Memory B cell (primary cell): ENCODE measurements at regions not wholly inside any gene's neighbourhood (a gene's known extent, or its start where the extent isn't known, plus 50 kb on each side); places are given as distances from the start of the nearest gene placed in this dataset.
"Not testable (repeated sequence)": the region's sequence is repeated elsewhere in the genome, so short reads cannot be mapped to it uniquely, and the experiment has no call there.

Experiments used
- ATAC-seq: fragments of 150-1000 bp; cut with Tn5 transposase; 2 replicates; pipeline ENCODE4 v1.10.0; 2021; ENCODE audit warnings: low read depth, mild to moderate bottlenecking, moderate library complexity
- DNase-seq, 2 donors: peaks; one replicate each; pipeline ENCODE4 v3.0.0; 2022; ENCODE audit warnings: low spot score in 2 of 2
- H3K27ac Mint-ChIP-seq: one replicate; pipeline ENCODE4 v1.8.0; 2022; ENCODE audit warnings: mild to moderate bottlenecking, moderate library complexity, mixed read lengths
- H3K27me3 Mint-ChIP-seq: one replicate; pipeline ENCODE4 v1.8.0; 2022; ENCODE audit warnings: mixed read lengths
- H3K36me3 Mint-ChIP-seq: one replicate; pipeline ENCODE4 v1.8.0; 2022; ENCODE audit warnings: mild to moderate bottlenecking, mixed read lengths
- H3K4me1 Mint-ChIP-seq: one replicate; pipeline ENCODE4 v1.8.0; 2022; ENCODE audit warnings: mixed read lengths
- H3K4me3 Mint-ChIP-seq: one replicate; pipeline ENCODE4 v1.8.0; 2022; ENCODE audit warnings: mild to moderate bottlenecking, moderate library complexity, mixed read lengths
- H3K9me3 Mint-ChIP-seq: one replicate; pipeline ENCODE4 v1.8.0; 2022; ENCODE audit warnings: mixed read lengths

DNA sequence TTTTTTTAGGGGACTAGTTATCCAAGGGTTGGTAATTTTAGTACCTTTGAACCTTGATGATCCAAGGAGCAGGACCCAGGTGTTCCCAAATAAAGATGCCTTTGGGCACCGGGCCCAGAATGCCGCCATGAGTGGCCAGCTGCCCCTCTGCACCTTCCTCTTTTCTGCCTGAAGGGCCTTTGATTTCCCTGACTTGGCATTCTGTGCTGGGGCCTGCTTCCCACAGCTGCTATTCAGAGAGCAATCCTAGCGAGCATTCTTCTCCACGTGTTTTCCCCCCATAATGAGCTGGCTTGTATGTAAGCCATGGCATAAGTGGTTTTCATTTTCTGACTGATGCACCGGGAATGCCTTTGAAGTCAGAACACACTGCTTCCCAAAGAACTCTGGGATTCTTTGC, 77.6 kb upstream of the FAM72C start:
- H3K4me1 Mint-ChIP-seq, H3K9me3 Mint-ChIP-seq, H3K4me3 Mint-ChIP-seq, DNase-seq, H3K27me3 Mint-ChIP-seq, H3K36me3 Mint-ChIP-seq, H3K27ac Mint-ChIP-seq, ATAC-seq: not testable (repeated sequence)

GRCh38 chr1:144046645-144047044, 74.9 kb upstream of the FAM72C start:
- H3K4me3 Mint-ChIP-seq, H3K27me3 Mint-ChIP-seq, H3K9me3 Mint-ChIP-seq, DNase-seq, ATAC-seq, H3K27ac Mint-ChIP-seq, H3K4me1 Mint-ChIP-seq, H3K36me3 Mint-ChIP-seq: not testable (repeated sequence)

DNA sequence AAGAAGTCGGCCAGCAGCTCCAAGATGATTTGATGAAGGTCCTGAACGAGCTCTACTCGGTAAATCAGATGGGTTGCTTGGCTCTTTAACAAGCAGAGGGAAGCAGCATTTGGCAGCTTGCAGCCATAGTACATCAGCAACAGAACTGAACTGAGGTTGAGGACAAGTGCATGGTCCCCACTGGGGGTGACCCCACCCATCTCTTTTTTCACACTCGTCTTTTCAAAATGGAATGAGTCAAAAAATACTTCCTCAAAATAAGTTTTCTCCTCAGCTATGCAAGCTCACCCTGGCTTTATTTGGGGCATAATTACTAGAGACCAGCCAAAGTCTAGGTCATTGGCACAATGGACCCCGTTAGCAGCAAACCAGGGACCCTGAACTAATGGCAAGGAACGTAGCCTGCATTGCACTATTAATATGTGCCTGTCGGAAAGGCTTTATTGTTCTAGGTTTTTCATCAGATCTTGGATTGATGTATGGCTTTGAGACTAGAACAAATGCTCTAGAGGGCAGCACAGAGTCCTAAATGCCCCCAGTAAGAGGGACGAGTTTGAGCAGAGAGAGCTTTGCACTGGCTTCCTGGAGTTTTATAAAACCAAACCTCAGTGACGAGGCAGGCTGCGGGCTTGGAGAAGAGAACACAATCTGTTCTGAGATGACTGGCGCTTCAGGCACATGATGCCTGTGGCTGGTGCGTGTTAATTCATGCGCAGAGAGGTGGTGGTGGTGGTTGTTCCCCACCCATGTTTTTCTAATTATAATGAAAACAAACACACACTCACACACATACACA, 74.2 kb upstream of the FAM72C start:
- not testable (repeated sequence) for H3K9me3 Mint-ChIP-seq, H3K36me3 Mint-ChIP-seq, H3K4me3 Mint-ChIP-seq, H3K27ac Mint-ChIP-seq, H3K27me3 Mint-ChIP-seq, H3K4me1 Mint-ChIP-seq
- DNase-seq: peak in 1 of 2 donors; percentile 5
- peak; percentile 89 for ATAC-seq

GRCh38 chr1:144042251-144042650, 70.5 kb upstream of the FAM72C start:
- not testable (repeated sequence) for H3K4me3 Mint-ChIP-seq, H3K27ac Mint-ChIP-seq, DNase-seq, H3K4me1 Mint-ChIP-seq, H3K9me3 Mint-ChIP-seq, H3K36me3 Mint-ChIP-seq, H3K27me3 Mint-ChIP-seq, ATAC-seq

DNA sequence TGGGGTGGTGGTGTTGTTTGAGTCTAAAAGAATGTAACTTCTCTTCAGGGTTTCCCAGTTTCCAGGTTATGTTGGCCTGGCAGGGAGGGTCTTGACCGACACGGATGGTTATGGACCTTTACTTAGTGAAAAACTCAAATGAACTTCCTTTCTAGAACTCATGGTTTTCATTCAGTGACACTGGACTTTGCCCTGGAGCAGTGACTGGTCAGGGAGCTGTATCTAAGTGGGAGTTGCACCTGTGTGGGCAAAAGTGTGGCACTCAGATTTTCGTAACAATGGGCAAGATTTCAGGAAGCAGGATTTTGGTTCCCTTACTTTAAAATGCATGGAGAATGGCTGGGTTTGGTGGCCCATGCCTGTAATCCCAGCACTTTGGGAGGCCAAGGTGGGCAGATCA, 68.5 kb upstream of the FAM72C start:
- not testable (repeated sequence) for H3K27me3 Mint-ChIP-seq, H3K4me1 Mint-ChIP-seq, H3K27ac Mint-ChIP-seq, ATAC-seq, H3K9me3 Mint-ChIP-seq, DNase-seq, H3K36me3 Mint-ChIP-seq, H3K4me3 Mint-ChIP-seq

DNA sequence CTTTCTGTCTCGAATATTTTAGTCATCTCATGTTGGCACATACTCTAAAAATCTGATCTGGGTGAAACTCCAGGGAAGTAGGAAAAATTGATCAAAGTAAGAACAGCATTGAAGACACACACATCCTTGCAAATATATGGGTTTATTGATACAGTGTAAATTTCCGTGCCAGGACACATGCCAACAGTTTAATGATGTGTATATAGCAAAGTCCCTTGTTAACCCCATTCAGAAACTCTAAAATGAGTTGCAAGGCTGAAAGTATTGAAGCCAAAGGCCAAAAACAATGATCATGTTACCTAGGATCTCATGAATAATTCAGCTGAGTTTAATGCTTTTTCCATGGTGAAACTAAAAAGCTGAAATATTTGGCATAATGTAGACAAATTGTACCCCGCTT, 62.3 kb upstream of the FAM72C start:
- not testable (repeated sequence) for H3K27me3 Mint-ChIP-seq, H3K27ac Mint-ChIP-seq, H3K4me3 Mint-ChIP-seq, H3K9me3 Mint-ChIP-seq, DNase-seq, H3K4me1 Mint-ChIP-seq, ATAC-seq, H3K36me3 Mint-ChIP-seq

DNA sequence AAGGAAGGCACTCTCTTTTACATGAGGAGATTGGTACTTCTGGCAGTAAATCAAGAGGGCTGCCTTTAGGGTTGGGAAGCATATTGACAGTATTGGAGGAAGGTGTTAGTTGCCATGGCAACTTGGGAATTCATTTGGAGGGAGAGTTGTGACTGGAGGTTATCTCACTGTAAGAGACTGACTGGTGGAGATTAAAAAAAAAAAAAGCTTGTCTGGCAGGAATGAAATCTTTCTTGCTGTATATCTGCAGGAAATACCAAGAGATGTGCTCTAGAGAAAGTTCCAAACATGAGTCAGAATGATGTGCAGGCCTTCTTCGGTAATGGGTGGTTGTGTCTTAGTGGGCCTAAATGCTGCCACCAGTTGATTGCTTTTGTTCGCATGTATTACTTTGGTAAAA, 59.8 kb upstream of the FAM72C start:
- H3K27ac Mint-ChIP-seq, H3K9me3 Mint-ChIP-seq, DNase-seq, H3K27me3 Mint-ChIP-seq, H3K4me3 Mint-ChIP-seq, H3K36me3 Mint-ChIP-seq, ATAC-seq, H3K4me1 Mint-ChIP-seq: not testable (repeated sequence)

DNA sequence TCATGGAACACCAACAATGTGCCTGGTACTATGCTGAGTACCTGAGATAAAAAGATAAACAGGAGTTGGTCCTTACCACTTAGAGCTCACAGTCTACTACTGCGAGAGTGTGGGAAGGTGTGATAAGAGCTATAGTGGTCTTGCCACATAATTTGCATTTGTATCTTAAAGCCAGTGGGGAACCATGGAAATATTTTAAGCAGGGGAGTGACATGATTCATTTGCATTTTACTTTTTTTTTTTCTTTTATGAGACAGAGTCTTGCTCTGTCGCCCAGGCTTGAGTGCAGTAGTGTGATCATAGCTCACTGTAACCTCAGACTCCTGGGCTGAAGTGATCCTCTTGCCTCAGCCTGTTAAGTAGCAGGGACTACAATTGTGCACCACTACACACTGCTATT, 54.2 kb upstream of the FAM72C start:
- not testable (repeated sequence) for H3K4me1 Mint-ChIP-seq, DNase-seq, H3K36me3 Mint-ChIP-seq, H3K27me3 Mint-ChIP-seq, H3K9me3 Mint-ChIP-seq, H3K4me3 Mint-ChIP-seq, H3K27ac Mint-ChIP-seq
- ATAC-seq: peak; percentile 93

DNA sequence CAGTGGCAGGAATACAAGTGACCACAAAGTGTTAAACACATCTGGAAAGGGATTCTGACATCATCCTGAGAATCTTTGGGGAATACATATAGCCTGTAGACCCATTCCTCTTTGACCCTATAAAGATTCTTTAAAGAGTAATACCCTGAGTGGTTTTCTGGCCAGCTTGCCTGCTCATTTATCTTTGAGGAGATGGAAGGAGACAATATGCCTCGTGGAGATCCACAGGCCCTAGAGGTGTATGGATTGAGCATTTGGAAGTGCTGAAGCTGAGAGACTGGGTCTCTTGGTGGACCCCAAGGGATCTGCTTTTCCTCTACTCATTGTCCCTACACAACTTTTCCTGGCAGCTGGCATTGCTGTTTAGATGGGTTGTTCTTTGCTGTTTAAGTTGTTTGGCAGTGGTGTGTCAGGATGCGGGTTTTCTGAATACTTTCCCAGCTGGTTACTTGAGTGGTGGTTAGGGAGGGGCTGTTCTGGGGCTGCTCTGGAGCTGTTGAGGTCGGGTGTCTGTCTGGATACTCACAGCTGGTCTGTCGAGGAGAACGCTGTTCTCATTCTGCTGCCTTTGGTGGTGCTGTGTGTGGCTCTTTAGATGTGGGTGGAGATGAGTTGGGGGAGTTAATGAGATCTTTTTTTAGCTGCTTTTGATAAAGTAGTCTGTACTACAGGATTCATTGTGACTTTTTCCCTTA, 50.1 kb upstream of the FAM72C start:
- H3K36me3 Mint-ChIP-seq, H3K4me3 Mint-ChIP-seq: not testable (repeated sequence)

More for the DNA sequence above, 50.1 kb upstream of the FAM72C start:
- not testable (repeated sequence) for DNase-seq, H3K4me1 Mint-ChIP-seq, H3K9me3 Mint-ChIP-seq, H3K27ac Mint-ChIP-seq, ATAC-seq, H3K27me3 Mint-ChIP-seq
